Neural cell (in vitro differentiated cells): ENCODE measurements at regions not wholly inside any gene's neighbourhood (a gene's known extent, or its start where the extent isn't known, plus 50 kb on each side); places are given as distances from the start of the nearest gene placed in this dataset.

Experiments
- H2AFZ ChIP-seq: fragments of 200-600, 300-800 bp; sonication (generic), shearing (Covaris generic); 2 replicates; pipeline ENCODE4 v1.6.0; 2014; ENCODE audit warnings: low read depth, mild to moderate bottlenecking, antibody characterized with exemption, low read length, moderate library complexity
- H3F3A ChIP-seq: fragments of 200-600 bp; shearing (Covaris generic); 2 replicates; pipeline ENCODE4 v1.6.1; 2016; ENCODE audit warnings: mild to moderate bottlenecking, moderate library complexity, mixed read lengths, antibody characterized with exemption, low read length; ENCODE audit not compliant: insufficient read depth, poor library complexity, severe bottlenecking
- H3K27ac ChIP-seq: fragments of 200-600, 300-800 bp; sonication (generic), shearing (Covaris generic); 2 replicates; pipeline ENCODE4 v1.5.1; 2014; ENCODE audit warnings: mild to moderate bottlenecking, low read length, moderate library complexity
- H3K27me3 ChIP-seq: fragments of 300-800, 200-600 bp; sonication (generic), shearing (Covaris generic); 2 replicates; pipeline ENCODE4 v1.6.0; 2014; ENCODE audit warnings: mild to moderate bottlenecking, low read depth, low read length, moderate library complexity; ENCODE audit not compliant: insufficient read depth
- H3K36me3 ChIP-seq: fragments of 300-800, 200-600 bp; sonication (generic), shearing (Covaris generic); 2 replicates; pipeline ENCODE4 v1.5.1; 2014; ENCODE audit warnings: mild to moderate bottlenecking, antibody characterized with exemption, low read length, moderate library complexity; ENCODE audit not compliant: insufficient read depth
- H3K4me2 ChIP-seq: fragments of 300-800, 200-600 bp; sonication (generic), shearing (Covaris generic); 2 replicates; pipeline ENCODE4 v1.6.0; 2014; ENCODE audit warnings: mild to moderate bottlenecking, low read length
- H3K4me3 ChIP-seq: fragments of 300-800, 200-600 bp; sonication (generic), shearing (Covaris generic); 2 replicates; pipeline ENCODE4 v1.5.1; 2014; ENCODE audit warnings: mild to moderate bottlenecking, low read length, moderate library complexity
- H3K79me2 ChIP-seq: fragments of 200-600 bp; shearing (Covaris generic); replicated peaks from 2 replicates; pipeline ENCODE4 v1.6.0; 2014; ENCODE audit warnings: mild to moderate bottlenecking, low read length, moderate library complexity; ENCODE audit not compliant: insufficient read depth
- H3K9ac ChIP-seq: fragments of 300-800, 200-600 bp; sonication (generic), shearing (Covaris generic); 2 replicates; pipeline ENCODE4 v1.6.1; 2016; ENCODE audit warnings: mild to moderate bottlenecking, low read length, mixed read lengths
- H3K9me2 ChIP-seq: fragments of 200-600 bp; shearing (Covaris generic); 2 replicates; pipeline ENCODE4 v1.6.1; 2016; ENCODE audit warnings: mild to moderate bottlenecking, low read length, mixed read lengths; ENCODE audit not compliant: insufficient read depth
- H3K9me3 ChIP-seq: fragments of 200-600, 300-800 bp; sonication (generic), shearing (Covaris generic); 2 replicates; pipeline ENCODE4 v1.6.1; 2016; ENCODE audit warnings: mild to moderate bottlenecking, mixed run types, low read length, moderate library complexity, mixed read lengths
- H4K20me1 ChIP-seq: fragments of 200-600 bp; shearing (Covaris generic); 2 replicates; pipeline ENCODE4 v1.6.1; 2016; ENCODE audit warnings: mild to moderate bottlenecking, mixed run types; ENCODE audit not compliant: insufficient read depth
- EP300 ChIP-seq: fragments of 450-650 bp; conservative IDR thresholded peaks from 2 replicates; pipeline ENCODE4 v1.6.1; 2014; ENCODE audit warnings: antibody characterized with exemption, mild to moderate bottlenecking, moderate library complexity; ENCODE audit not compliant: poor library complexity, severe bottlenecking
- EZH2 ChIP-seq: fragments of 200-600, 300-800 bp; shearing (Covaris generic), sonication (generic); IDR thresholded peaks from 2 replicates; pipeline ENCODE4 v1.6.1; 2014; ENCODE audit warnings: antibody characterized with exemption, low read length, borderline replicate concordance, mild to moderate bottlenecking; ENCODE audit not compliant: insufficient read depth, poor library complexity, severe bottlenecking
- MXI1 ChIP-seq: fragments of 450-650 bp; conservative IDR thresholded peaks from 2 replicates; pipeline ENCODE4 v1.6.1; 2014; ENCODE audit warnings: antibody characterized with exemption, mild to moderate bottlenecking; ENCODE audit not compliant: poor library complexity, severe bottlenecking
- POLR2AphosphoS5 ChIP-seq: IDR thresholded peaks from 2 replicates; pipeline ENCODE4 v1.6.1; 2012
- RAD21 ChIP-seq: fragments of 450-650 bp; conservative IDR thresholded peaks from 2 replicates; pipeline ENCODE4 v1.6.1; 2014; ENCODE audit warnings: antibody characterized with exemption, mild to moderate bottlenecking, moderate library complexity
- SMC3 ChIP-seq: fragments of 450-650 bp; conservative IDR thresholded peaks from 2 replicates; pipeline ENCODE4 v1.6.1; 2014; ENCODE audit warnings: antibody characterized with exemption, mild to moderate bottlenecking, moderate library complexity; ENCODE audit not compliant: poor library complexity
- TAF1 ChIP-seq: IDR thresholded peaks from 2 replicates; pipeline ENCODE4 v1.6.1; 2012; ENCODE audit warnings: low read depth
- TF ChIP-seq, protein P1 (sequence below): IDR thresholded peaks from 2 replicates; pipeline ENCODE4 v1.6.1; 2012; ENCODE audit warnings: borderline replicate concordance
- TF ChIP-seq, protein P2 (sequence below): fragments of 450-650 bp; IDR thresholded peaks from 2 replicates; pipeline ENCODE4 v1.5.1; 2014; ENCODE audit warnings: antibody characterized with exemption, mild to moderate bottlenecking, moderate library complexity; ENCODE audit not compliant: poor library complexity, severe bottlenecking

DNA sequence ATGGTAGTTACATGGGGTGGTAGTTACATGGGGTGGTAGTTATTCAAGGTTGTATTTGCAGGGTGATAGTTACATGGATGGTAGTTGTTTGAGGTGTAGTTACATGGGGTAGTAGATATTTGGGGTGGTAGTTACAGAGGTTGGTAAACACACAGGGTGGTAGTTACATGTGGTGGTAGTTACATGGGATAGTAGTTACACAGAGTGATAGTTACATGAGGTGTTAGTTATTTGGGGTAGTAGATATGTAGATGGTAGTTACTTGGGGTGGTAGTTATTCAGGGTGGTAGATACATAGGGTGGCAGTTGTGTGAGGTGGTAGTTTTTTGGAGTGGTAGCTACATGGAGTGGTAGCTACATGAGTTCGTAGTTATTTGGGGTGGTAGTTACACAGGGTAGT lies 221.3 kb upstream of the CST7 start:
- H3K27ac ChIP-seq: no peak overlapping the region
- peaks cover 3% of the 10 kb centered on the region for H3K9me3 ChIP-seq
- no peaks in the 10 kb centered on the region for H3K27me3 ChIP-seq
- H3K4me2 ChIP-seq: no peak overlapping the region
- TF ChIP-seq, protein P1, sequence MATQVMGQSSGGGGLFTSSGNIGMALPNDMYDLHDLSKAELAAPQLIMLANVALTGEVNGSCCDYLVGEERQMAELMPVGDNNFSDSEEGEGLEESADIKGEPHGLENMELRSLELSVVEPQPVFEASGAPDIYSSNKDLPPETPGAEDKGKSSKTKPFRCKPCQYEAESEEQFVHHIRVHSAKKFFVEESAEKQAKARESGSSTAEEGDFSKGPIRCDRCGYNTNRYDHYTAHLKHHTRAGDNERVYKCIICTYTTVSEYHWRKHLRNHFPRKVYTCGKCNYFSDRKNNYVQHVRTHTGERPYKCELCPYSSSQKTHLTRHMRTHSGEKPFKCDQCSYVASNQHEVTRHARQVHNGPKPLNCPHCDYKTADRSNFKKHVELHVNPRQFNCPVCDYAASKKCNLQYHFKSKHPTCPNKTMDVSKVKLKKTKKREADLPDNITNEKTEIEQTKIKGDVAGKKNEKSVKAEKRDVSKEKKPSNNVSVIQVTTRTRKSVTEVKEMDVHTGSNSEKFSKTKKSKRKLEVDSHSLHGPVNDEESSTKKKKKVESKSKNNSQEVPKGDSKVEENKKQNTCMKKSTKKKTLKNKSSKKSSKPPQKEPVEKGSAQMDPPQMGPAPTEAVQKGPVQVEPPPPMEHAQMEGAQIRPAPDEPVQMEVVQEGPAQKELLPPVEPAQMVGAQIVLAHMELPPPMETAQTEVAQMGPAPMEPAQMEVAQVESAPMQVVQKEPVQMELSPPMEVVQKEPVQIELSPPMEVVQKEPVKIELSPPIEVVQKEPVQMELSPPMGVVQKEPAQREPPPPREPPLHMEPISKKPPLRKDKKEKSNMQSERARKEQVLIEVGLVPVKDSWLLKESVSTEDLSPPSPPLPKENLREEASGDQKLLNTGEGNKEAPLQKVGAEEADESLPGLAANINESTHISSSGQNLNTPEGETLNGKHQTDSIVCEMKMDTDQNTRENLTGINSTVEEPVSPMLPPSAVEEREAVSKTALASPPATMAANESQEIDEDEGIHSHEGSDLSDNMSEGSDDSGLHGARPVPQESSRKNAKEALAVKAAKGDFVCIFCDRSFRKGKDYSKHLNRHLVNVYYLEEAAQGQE: no peak
- TF ChIP-seq EP300 (no peak), TAF1 (no peak), EZH2 (no peak), MXI1 (no peak), RAD21 (no peak), SMC3 (no peak), POLR2AphosphoS5 (no peak)
- TF ChIP-seq, protein P2, sequence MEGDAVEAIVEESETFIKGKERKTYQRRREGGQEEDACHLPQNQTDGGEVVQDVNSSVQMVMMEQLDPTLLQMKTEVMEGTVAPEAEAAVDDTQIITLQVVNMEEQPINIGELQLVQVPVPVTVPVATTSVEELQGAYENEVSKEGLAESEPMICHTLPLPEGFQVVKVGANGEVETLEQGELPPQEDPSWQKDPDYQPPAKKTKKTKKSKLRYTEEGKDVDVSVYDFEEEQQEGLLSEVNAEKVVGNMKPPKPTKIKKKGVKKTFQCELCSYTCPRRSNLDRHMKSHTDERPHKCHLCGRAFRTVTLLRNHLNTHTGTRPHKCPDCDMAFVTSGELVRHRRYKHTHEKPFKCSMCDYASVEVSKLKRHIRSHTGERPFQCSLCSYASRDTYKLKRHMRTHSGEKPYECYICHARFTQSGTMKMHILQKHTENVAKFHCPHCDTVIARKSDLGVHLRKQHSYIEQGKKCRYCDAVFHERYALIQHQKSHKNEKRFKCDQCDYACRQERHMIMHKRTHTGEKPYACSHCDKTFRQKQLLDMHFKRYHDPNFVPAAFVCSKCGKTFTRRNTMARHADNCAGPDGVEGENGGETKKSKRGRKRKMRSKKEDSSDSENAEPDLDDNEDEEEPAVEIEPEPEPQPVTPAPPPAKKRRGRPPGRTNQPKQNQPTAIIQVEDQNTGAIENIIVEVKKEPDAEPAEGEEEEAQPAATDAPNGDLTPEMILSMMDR: no peak
- no peak overlapping the region for H3K4me3 ChIP-seq
- H3K9ac ChIP-seq: no peak overlapping the region
- no peak overlapping the region for H2AFZ ChIP-seq
- no peaks in the 10 kb centered on the region for H3K79me2 ChIP-seq
- H3K9me2 ChIP-seq: no peaks in the 10 kb centered on the region
- H4K20me1 ChIP-seq: no peaks in the 10 kb centered on the region
- H3F3A ChIP-seq: no peaks in the 10 kb centered on the region
- H3K36me3 ChIP-seq: no peaks in the 10 kb centered on the region

DNA sequence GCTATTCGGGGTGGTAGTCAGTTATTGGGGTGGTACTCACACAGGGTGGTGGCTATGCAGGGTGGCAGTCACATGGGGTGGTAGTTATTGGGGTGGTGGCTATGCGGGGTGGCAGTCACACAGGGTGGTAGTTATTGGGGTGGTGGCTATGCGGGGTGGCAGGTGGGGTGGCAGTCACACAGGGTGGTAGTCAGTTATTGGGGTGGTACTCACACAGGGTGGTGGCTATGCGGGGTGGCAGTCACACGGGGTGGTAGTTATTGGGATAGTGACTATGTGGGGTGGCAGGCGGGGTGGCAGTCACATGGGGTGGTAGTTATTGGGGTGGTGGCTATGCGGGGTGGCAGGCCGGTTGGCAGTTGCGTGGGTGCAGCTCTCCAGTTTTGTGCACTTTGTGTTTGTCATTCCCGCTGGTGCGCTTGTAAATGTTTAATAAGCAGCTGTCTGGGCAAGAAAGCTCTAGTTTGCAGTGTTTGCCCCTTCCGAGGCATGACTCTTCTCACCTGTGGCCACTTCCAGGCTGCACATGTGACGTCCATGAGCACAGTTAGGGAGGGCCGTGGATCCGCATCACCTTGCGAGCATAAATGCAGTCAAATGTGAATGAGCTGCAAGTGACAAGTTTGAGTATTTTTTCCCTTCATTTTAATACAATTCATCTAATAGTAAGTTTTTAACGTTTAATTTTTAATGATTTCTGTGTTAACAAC lies 219.0 kb upstream of the CST7 start:
- Histone ChIP-seq H3K36me3 (no peaks in the 10 kb centered on the region), H3K9ac (no peak overlapping the region), H3K4me3 (no peak overlapping the region), H2AFZ (no peak overlapping the region), H3K4me2 (no peak overlapping the region), H3K27ac (no peak overlapping the region), H3K79me2 (no peaks in the 10 kb centered on the region), H4K20me1 (no peaks in the 10 kb centered on the region), H3K9me2 (no peaks in the 10 kb centered on the region), H3K9me3 (peaks cover 3% of the 10 kb centered on the region), H3K27me3 (no peaks in the 10 kb centered on the region), H3F3A (no peaks in the 10 kb centered on the region)
- no peak for TF ChIP-seq RAD21
- TF ChIP-seq EZH2: no peak
- TF ChIP-seq POLR2AphosphoS5: no peak
- TF ChIP-seq, protein P1: no peak
- TF ChIP-seq MXI1: no peak
- TF ChIP-seq, protein P2: no peak
- TF ChIP-seq EP300: no peak
- TF ChIP-seq SMC3: no peak
- TF ChIP-seq TAF1: no peak
